HEK293 (cell line): ENCODE measurements at regions not wholly inside any gene's neighbourhood (a gene's known extent, or its start where the extent isn't known, plus 50 kb on each side); places are given as distances from the start of the nearest gene placed in this dataset.

ENCODE experiments used
- CTCF ChIA-PET: fragments of 350-600 bp; formaldehyde crosslinking; extraction: SDS; loops from one replicate; lab custom pipeline; 2021; ENCODE audit warnings: antibody characterized with exemption; lab: Yijun Ruan, JAX
- POLR2A ChIA-PET: fragments of 300-600 bp; formaldehyde crosslinking; extraction: SDS; loops from one replicate; lab custom pipeline; 2020; ENCODE audit warnings: antibody characterized with exemption, inconsistent platforms; lab: Yijun Ruan, JAX
- H3K27ac ChIP-seq: fragments of 200-500 bp; sonication (Bioruptor generic); 2 replicates; pipeline ENCODE4 v1.5.1; 2014; ENCODE audit warnings: low read depth, low read length, control low read depth, inconsistent platforms; ENCODE audit errors: extremely low read depth
- H3K36me3 ChIP-seq, 2 experiments: fragments of 200-500 bp in 1 of 2; sonication (Bioruptor generic) in 1 of 2; 1 replicate in 1 of 2; 2 replicates in 1 of 2; pipeline ENCODE4 v1.5.1; 2014 to 2017; ENCODE audit warnings: inconsistent platforms in 2 of 2, low read length in 2 of 2; ENCODE audit not compliant: control insufficient read depth in 2 of 2, insufficient read depth in 1 of 2
- H3K4me1 ChIP-seq: fragments of 200-500 bp; sonication (Bioruptor generic); 2 replicates; pipeline ENCODE4 v1.5.1; 2014; ENCODE audit warnings: mild to moderate bottlenecking, low read length, inconsistent platforms; ENCODE audit not compliant: control insufficient read depth, insufficient read depth
- H3K4me3 ChIP-seq: 2 replicates; pipeline ENCODE4 v1.5.1; 2011; ENCODE audit warnings: low read depth, mild to moderate bottlenecking, control low read depth, low read length, moderate library complexity
- H3K9me3 ChIP-seq: fragments of 200-500 bp; sonication (Bioruptor generic); 2 replicates; pipeline ENCODE4 v1.5.1; 2014; ENCODE audit warnings: low read depth, low read length, inconsistent platforms; ENCODE audit not compliant: control insufficient read depth, insufficient read depth
- GLI2 ChIP-seq: fragments of 450-650 bp; formaldehyde crosslinking; IDR thresholded peaks from 2 replicates; pipeline ENCODE4; 2017; ENCODE audit warnings: missing biosample characterization, missing genetic modification characterization, low read depth, borderline replicate concordance
- MEIS1 ChIP-seq: sonication (generic); formaldehyde crosslinking; IDR thresholded peaks from 2 replicates; pipeline ENCODE4 v1.8.1; 2022; ENCODE audit warnings: missing genetic modification reagents, mild to moderate bottlenecking, borderline replicate concordance
- RBAK ChIP-seq: fragments of 450-650 bp; formaldehyde crosslinking; IDR thresholded peaks from 2 replicates; pipeline ENCODE4 v1.5.1; 2016; ENCODE audit warnings: missing biosample characterization, missing genetic modification characterization
- SALL2 ChIP-seq: fragments of 450-650 bp; formaldehyde crosslinking; IDR thresholded peaks from 2 replicates; pipeline ENCODE4 v1.5.0; 2017; ENCODE audit warnings: missing biosample characterization, mild to moderate bottlenecking, missing genetic modification characterization, borderline replicate concordance
- SP2 ChIP-seq: fragments of 450-650 bp; formaldehyde crosslinking; IDR thresholded peaks from 2 replicates; pipeline ENCODE4 v1.5.1; 2016; ENCODE audit warnings: missing biosample characterization, missing genetic modification characterization
- SP7 ChIP-seq: fragments of 450-650 bp; formaldehyde crosslinking; IDR thresholded peaks from 2 replicates; pipeline ENCODE4 v1.5.1; 2016; ENCODE audit warnings: missing biosample characterization, missing genetic modification characterization
- TRIM28 ChIP-seq: IDR thresholded peaks from 2 replicates; pipeline ENCODE4 v1.6.1; 2011; ENCODE audit warnings: low read length, control low read depth, borderline replicate concordance
- ZFP37 ChIP-seq: fragments of 450-650 bp; formaldehyde crosslinking; IDR thresholded peaks from 2 replicates; pipeline ENCODE4 v1.5.1; 2016; ENCODE audit warnings: missing biosample characterization, missing genetic modification characterization
- ZNF138 ChIP-seq: fragments of 450-650 bp; formaldehyde crosslinking; IDR thresholded peaks from 2 replicates; pipeline ENCODE4 v1.5.1; 2016; ENCODE audit warnings: missing biosample characterization, missing genetic modification characterization, borderline replicate concordance
- ZNF157 ChIP-seq: fragments of 450-650 bp; formaldehyde crosslinking; IDR thresholded peaks from 2 replicates; pipeline ENCODE4 v1.5.1; 2016; ENCODE audit warnings: missing biosample characterization, missing genetic modification characterization
- ZNF184 ChIP-seq: fragments of 450-650 bp; IDR thresholded peaks from 2 replicates; pipeline ENCODE4 v1.5.1; 2018; ENCODE audit warnings: missing biosample characterization, mild to moderate bottlenecking, missing genetic modification characterization
- ZNF311 ChIP-seq: fragments of 450-650 bp; formaldehyde crosslinking; IDR thresholded peaks from 2 replicates; pipeline ENCODE4 v1.5.1; 2017; ENCODE audit warnings: missing biosample characterization, missing genetic modification characterization, borderline replicate concordance
- ZNF433 ChIP-seq: fragments of 450-650 bp; formaldehyde crosslinking; IDR thresholded peaks from 2 replicates; pipeline ENCODE4 v1.5.1; 2016; ENCODE audit warnings: missing biosample characterization, missing genetic modification characterization, low read depth
- ZNF610 ChIP-seq: fragments of 450-650 bp; formaldehyde crosslinking; IDR thresholded peaks from 2 replicates; pipeline ENCODE4 v1.5.1; 2016; ENCODE audit warnings: missing biosample characterization, missing genetic modification characterization, borderline replicate concordance
- ZNF623 ChIP-seq: fragments of 450-650 bp; formaldehyde crosslinking; IDR thresholded peaks from 2 replicates; pipeline ENCODE4 v1.5.1; 2016; ENCODE audit warnings: missing biosample characterization, missing genetic modification characterization
- TF ChIP-seq, protein P1 (sequence below): fragments of 450-650 bp; formaldehyde crosslinking; IDR thresholded peaks from 2 replicates; pipeline ENCODE4 v1.5.1; 2016; ENCODE audit warnings: missing biosample characterization, missing genetic modification characterization
- TF ChIP-seq, protein P2 (sequence below): fragments of 450-650 bp; formaldehyde crosslinking; IDR thresholded peaks from 2 replicates; pipeline ENCODE4 v1.5.1; 2016; ENCODE audit warnings: missing biosample characterization, missing genetic modification characterization
- TF ChIP-seq, protein P3 (sequence below): sonication (generic); formaldehyde crosslinking; IDR thresholded peaks from 2 replicates; pipeline ENCODE4 v1.8.1; 2022; ENCODE audit warnings: mild to moderate bottlenecking, moderate library complexity, missing genetic modification reagents
- TF ChIP-seq, protein P4 (sequence below): fragments of 450-650 bp; formaldehyde crosslinking; IDR thresholded peaks from 2 replicates; pipeline ENCODE4 v1.5.1; 2016; ENCODE audit warnings: missing biosample characterization, missing genetic modification characterization, borderline replicate concordance
- TF ChIP-seq, protein P5 (sequence below): fragments of 450-650 bp; formaldehyde crosslinking; IDR thresholded peaks from 2 replicates; pipeline ENCODE4 v1.5.1; 2016; ENCODE audit warnings: missing biosample characterization, missing genetic modification characterization, borderline replicate concordance

DNA sequence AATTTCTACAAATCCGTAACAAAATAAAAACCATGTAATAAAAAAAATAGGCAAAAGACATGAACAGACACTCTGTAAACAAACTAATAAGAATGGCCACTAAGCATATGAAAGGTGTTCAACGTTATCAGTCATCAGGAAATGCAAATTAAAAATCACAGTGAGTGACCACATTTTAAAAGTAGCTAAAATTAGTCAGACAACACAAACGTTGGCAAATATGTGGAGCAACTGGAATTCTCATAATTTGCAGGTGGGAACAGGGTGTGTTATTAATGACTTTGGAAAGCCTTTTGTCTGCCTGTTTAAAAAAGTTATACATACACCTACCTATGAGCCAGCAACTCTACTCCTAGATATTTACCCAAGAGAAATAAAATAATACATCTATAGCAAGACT is 164.4 kb downstream of the RMI1 start (continued):
- TF ChIP-seq, protein P1, sequence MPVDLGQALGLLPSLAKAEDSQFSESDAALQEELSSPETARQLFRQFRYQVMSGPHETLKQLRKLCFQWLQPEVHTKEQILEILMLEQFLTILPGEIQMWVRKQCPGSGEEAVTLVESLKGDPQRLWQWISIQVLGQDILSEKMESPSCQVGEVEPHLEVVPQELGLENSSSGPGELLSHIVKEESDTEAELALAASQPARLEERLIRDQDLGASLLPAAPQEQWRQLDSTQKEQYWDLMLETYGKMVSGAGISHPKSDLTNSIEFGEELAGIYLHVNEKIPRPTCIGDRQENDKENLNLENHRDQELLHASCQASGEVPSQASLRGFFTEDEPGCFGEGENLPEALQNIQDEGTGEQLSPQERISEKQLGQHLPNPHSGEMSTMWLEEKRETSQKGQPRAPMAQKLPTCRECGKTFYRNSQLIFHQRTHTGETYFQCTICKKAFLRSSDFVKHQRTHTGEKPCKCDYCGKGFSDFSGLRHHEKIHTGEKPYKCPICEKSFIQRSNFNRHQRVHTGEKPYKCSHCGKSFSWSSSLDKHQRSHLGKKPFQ (tag by site-specific recombination): no peak
- TF ChIP-seq ZNF311: no peak
- no peak for TF ChIP-seq TRIM28
- TF ChIP-seq ZNF433: no peak

DNA sequence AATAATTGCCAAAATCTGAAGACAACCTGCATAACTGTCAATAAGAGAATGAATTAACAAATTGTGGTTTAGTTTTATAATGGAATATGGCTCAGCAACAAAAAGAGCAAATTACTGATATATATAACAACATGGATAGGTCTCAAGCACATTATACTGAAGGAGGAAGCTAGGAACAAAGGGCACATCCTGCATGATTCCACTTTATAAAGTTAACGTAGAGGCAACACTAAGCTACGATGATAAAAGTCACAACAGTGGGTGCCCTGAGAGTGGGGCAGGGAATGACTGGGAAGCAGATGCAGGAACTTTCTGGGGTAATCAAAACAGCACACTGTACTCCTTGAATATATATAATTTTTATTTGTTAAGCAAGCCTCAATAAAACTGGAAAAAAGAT is 165.2 kb downstream of the RMI1 start:
- CTCF ChIA-PET: interaction anchor here (0.6 to 1.6 kb wide), 3 partner anchors 27 to 969 kb away, joined by 3 to 13 read pairs (median 4); no protein-coding TSS in a partner anchor
- TF ChIP-seq, protein P2, sequence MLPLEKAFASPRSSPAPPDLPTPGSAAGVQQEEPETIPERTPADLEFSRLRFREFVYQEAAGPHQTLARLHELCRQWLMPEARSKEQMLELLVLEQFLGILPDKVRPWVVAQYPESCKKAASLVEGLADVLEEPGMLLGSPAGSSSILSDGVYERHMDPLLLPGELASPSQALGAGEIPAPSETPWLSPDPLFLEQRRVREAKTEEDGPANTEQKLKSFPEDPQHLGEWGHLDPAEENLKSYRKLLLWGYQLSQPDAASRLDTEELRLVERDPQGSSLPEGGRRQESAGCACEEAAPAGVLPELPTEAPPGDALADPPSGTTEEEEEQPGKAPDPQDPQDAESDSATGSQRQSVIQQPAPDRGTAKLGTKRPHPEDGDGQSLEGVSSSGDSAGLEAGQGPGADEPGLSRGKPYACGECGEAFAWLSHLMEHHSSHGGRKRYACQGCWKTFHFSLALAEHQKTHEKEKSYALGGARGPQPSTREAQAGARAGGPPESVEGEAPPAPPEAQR: no peak
- TF ChIP-seq GLI2 (tag by site-specific recombination) (no peak), MEIS1 (no peak), ZNF623 (tag by site-specific recombination) (no peak), ZNF610 (no peak), ZNF184 (tag by site-specific recombination) (no peak), ZNF138 (no peak), SALL2 (no peak), ZNF157 (tag by site-specific recombination) (no peak), ZFP37 (tag by site-specific recombination) (no peak), RBAK (tag by site-specific recombination) (no peak), SP2 (tag by site-specific recombination) (no peak), ZNF311 (no peak), SP7 (tag by site-specific recombination) (no peak)
- TF ChIP-seq, protein P3, sequence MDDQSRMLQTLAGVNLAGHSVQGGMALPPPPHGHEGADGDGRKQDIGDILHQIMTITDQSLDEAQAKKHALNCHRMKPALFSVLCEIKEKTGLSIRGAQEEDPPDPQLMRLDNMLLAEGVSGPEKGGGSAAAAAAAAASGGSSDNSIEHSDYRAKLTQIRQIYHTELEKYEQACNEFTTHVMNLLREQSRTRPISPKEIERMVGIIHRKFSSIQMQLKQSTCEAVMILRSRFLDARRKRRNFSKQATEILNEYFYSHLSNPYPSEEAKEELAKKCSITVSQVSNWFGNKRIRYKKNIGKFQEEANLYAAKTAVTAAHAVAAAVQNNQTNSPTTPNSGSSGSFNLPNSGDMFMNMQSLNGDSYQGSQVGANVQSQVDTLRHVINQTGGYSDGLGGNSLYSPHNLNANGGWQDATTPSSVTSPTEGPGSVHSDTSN (CRISPR knock-in tag): no peak
- TF ChIP-seq, protein P4, sequence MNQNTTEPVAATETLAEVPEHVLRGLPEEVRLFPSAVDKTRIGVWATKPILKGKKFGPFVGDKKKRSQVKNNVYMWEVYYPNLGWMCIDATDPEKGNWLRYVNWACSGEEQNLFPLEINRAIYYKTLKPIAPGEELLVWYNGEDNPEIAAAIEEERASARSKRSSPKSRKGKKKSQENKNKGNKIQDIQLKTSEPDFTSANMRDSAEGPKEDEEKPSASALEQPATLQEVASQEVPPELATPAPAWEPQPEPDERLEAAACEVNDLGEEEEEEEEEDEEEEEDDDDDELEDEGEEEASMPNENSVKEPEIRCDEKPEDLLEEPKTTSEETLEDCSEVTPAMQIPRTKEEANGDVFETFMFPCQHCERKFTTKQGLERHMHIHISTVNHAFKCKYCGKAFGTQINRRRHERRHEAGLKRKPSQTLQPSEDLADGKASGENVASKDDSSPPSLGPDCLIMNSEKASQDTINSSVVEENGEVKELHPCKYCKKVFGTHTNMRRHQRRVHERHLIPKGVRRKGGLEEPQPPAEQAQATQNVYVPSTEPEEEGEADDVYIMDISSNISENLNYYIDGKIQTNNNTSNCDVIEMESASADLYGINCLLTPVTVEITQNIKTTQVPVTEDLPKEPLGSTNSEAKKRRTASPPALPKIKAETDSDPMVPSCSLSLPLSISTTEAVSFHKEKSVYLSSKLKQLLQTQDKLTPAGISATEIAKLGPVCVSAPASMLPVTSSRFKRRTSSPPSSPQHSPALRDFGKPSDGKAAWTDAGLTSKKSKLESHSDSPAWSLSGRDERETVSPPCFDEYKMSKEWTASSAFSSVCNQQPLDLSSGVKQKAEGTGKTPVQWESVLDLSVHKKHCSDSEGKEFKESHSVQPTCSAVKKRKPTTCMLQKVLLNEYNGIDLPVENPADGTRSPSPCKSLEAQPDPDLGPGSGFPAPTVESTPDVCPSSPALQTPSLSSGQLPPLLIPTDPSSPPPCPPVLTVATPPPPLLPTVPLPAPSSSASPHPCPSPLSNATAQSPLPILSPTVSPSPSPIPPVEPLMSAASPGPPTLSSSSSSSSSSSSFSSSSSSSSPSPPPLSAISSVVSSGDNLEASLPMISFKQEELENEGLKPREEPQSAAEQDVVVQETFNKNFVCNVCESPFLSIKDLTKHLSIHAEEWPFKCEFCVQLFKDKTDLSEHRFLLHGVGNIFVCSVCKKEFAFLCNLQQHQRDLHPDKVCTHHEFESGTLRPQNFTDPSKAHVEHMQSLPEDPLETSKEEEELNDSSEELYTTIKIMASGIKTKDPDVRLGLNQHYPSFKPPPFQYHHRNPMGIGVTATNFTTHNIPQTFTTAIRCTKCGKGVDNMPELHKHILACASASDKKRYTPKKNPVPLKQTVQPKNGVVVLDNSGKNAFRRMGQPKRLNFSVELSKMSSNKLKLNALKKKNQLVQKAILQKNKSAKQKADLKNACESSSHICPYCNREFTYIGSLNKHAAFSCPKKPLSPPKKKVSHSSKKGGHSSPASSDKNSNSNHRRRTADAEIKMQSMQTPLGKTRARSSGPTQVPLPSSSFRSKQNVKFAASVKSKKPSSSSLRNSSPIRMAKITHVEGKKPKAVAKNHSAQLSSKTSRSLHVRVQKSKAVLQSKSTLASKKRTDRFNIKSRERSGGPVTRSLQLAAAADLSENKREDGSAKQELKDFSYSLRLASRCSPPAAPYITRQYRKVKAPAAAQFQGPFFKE (tag by site-specific recombination): no peak
- TF ChIP-seq, protein P5, sequence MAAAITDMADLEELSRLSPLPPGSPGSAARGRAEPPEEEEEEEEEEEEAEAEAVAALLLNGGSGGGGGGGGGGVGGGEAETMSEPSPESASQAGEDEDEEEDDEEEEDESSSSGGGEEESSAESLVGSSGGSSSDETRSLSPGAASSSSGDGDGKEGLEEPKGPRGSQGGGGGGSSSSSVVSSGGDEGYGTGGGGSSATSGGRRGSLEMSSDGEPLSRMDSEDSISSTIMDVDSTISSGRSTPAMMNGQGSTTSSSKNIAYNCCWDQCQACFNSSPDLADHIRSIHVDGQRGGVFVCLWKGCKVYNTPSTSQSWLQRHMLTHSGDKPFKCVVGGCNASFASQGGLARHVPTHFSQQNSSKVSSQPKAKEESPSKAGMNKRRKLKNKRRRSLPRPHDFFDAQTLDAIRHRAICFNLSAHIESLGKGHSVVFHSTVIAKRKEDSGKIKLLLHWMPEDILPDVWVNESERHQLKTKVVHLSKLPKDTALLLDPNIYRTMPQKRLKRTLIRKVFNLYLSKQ (tag by site-specific recombination): no peak
- Histone ChIP-seq H3K4me3 (no peak overlapping the region), H3K27ac (no peak overlapping the region), H3K4me1 (no peaks in the 10 kb centered on the region), H3K9me3 (no peaks in the 10 kb centered on the region), H3K36me3 (no peaks in the 10 kb centered on the region)
- POLR2A ChIA-PET: no interaction called here
